IMR-90 (cell line): ENCODE measurements at regions not wholly inside any gene's neighbourhood (a gene's known extent, or its start where the extent isn't known, plus 50 kb on each side); places are given as distances from the start of the nearest gene placed in this dataset.

Source experiments
- ATAC-seq: fragments of 200-7000 bp; cut with Tn5 transposase; 2 replicates; pipeline ENCODE4 v1.9.1; 2020; ENCODE audit warnings: low read depth, mild to moderate bottlenecking, moderate library complexity
- BruUV-seq: library from RNA; stranded (reverse); fragments of 400-500 nt; replicated peaks from 2 replicates; lab custom pipeline; 2021; lab: Mats Ljungman, UMichigan
- CTCF ChIA-PET: fragments of 300-600 bp; formaldehyde crosslinking; extraction: SDS; loops from one replicate; lab custom pipeline; 2021; ENCODE audit warnings: antibody characterized with exemption; lab: Yijun Ruan, JAX
- POLR2A ChIA-PET: fragments of 300-600 bp; sonication (Branson Sonifier 250); formaldehyde crosslinking; loops from one replicate; lab custom pipeline; 2022; ENCODE audit warnings: antibody characterized with exemption; ENCODE audit not compliant: unreplicated experiment; lab: Charles Lee
- DNase-seq: peaks from one replicate; pipeline ENCODE4 v3.0.0; 2013
- H2AFZ ChIP-seq: replicated peaks from 2 replicates; pipeline ENCODE3; 2013; ENCODE audit warnings: low read length, mild to moderate bottlenecking; ENCODE audit not compliant: poor library complexity
- H2AK5ac ChIP-seq: 2 replicates; pipeline ENCODE4 v1.6.1; 2013; ENCODE audit warnings: low read depth, low read length, inconsistent platforms
- H2AK9ac ChIP-seq: replicated peaks from 2 replicates; pipeline ENCODE3; 2013; ENCODE audit warnings: mild to moderate bottlenecking, low read depth, low read length, moderate library complexity; ENCODE audit not compliant: poor library complexity
- H2BK120ac ChIP-seq: 2 replicates; pipeline ENCODE4 v1.6.1; 2013; ENCODE audit warnings: low read depth, low read length, inconsistent platforms
- H2BK15ac ChIP-seq: 3 replicates; pipeline ENCODE4 v1.6.1; 2013; ENCODE audit warnings: low read depth, low read length, inconsistent platforms
- H2BK20ac ChIP-seq: 2 replicates; pipeline ENCODE4 v1.6.1; 2013; ENCODE audit warnings: low read depth, mild to moderate bottlenecking, inconsistent platforms, low read length, moderate library complexity
- H2BK5ac ChIP-seq: 2 replicates; pipeline ENCODE4 v1.6.1; 2013; ENCODE audit warnings: mild to moderate bottlenecking, low read depth, low read length, inconsistent platforms; ENCODE audit not compliant: poor library complexity, severe bottlenecking
- H3K14ac ChIP-seq: replicated peaks from 2 replicates; pipeline ENCODE4 v1.6.1; 2013; ENCODE audit warnings: low read depth, low read length, inconsistent platforms
- H3K18ac ChIP-seq: 2 replicates; pipeline ENCODE4 v1.6.1; 2013; ENCODE audit warnings: low read depth, low read length, control low read depth
- H3K23ac ChIP-seq: 2 replicates; pipeline ENCODE4 v1.6.1; 2013; ENCODE audit warnings: low read depth, low read length, inconsistent platforms
- H3K27ac ChIP-seq: 2 replicates; pipeline ENCODE4 v1.5.1; 2013; ENCODE audit warnings: mild to moderate bottlenecking, control low read depth, low read length; ENCODE audit not compliant: insufficient read depth
- H3K27me3 ChIP-seq: 2 replicates; pipeline ENCODE4 v1.6.1; 2013; ENCODE audit warnings: low read length; ENCODE audit not compliant: control insufficient read depth, insufficient read depth
- H3K36me3 ChIP-seq: 2 replicates; pipeline ENCODE4 v1.6.1; 2013; ENCODE audit warnings: low read length, mixed read lengths; ENCODE audit not compliant: control insufficient read depth, insufficient read depth
- H3K4ac ChIP-seq: 2 replicates; pipeline ENCODE4 v1.6.1; 2013; ENCODE audit warnings: low read depth, low read length, inconsistent platforms
- H3K4me1 ChIP-seq: 2 replicates; pipeline ENCODE4 v1.6.1; 2013; ENCODE audit warnings: low read length, mixed read lengths; ENCODE audit not compliant: control insufficient read depth, insufficient read depth
- H3K4me2 ChIP-seq: 2 replicates; pipeline ENCODE4 v1.6.1; 2013; ENCODE audit warnings: low read depth, mild to moderate bottlenecking, control low read depth, low read length, moderate library complexity
- H3K4me3 ChIP-seq: 2 replicates; pipeline ENCODE4 v1.5.1; 2013; ENCODE audit warnings: low read depth, mild to moderate bottlenecking, control low read depth, low read length, moderate library complexity; ENCODE audit not compliant: insufficient read depth
- H3K56ac ChIP-seq: 2 replicates; pipeline ENCODE4 v1.6.1; 2013; ENCODE audit warnings: low read length, inconsistent platforms; ENCODE audit not compliant: insufficient read depth; ENCODE audit errors: extremely low read depth
- H3K79me1 ChIP-seq, 2 experiments: 2 replicates each; pipeline ENCODE4 v1.6.1; 2013; ENCODE audit warnings: low read length in 2 of 2, inconsistent platforms in 1 of 2, low read depth in 1 of 2
- H3K9ac ChIP-seq: 2 replicates; pipeline ENCODE4 v1.6.1; 2013; ENCODE audit warnings: low read depth, low read length, control low read depth
- H3K9me1 ChIP-seq: 2 replicates; pipeline ENCODE4 v1.6.1; 2013; ENCODE audit warnings: low read length, inconsistent platforms; ENCODE audit not compliant: insufficient read depth
- H3K9me3 ChIP-seq: 2 replicates; pipeline ENCODE4 v1.6.1; 2013; ENCODE audit warnings: low read length; ENCODE audit not compliant: control insufficient read depth, insufficient read depth
- H4K20me1 ChIP-seq: 2 replicates; pipeline ENCODE4 v1.6.1; 2013; ENCODE audit warnings: low read length, inconsistent platforms; ENCODE audit not compliant: insufficient read depth
- H4K5ac ChIP-seq: 2 replicates; pipeline ENCODE4 v1.6.1; 2013; ENCODE audit warnings: mild to moderate bottlenecking, low read depth, low read length, control low read depth
- H4K8ac ChIP-seq, 2 experiments: 2 replicates each; pipeline ENCODE4 v1.6.1; 2013; ENCODE audit warnings: low read depth in 2 of 2, low read length in 2 of 2, control low read depth in 1 of 2, inconsistent platforms in 1 of 2
- H4K91ac ChIP-seq: 2 replicates; pipeline ENCODE4 v1.6.1; 2013; ENCODE audit warnings: low read depth, low read length, inconsistent platforms; ENCODE audit not compliant: insufficient read depth
- CHD1 ChIP-seq: IDR thresholded peaks from 2 replicates; pipeline ENCODE4 v1.6.1; 2012; ENCODE audit warnings: low read depth, low read length, improper control_type of control experiment
- NFE2L2 ChIP-seq: fragments of 150-350 bp; IDR thresholded peaks from 2 replicates; pipeline ENCODE4 v1.6.1; 2016; ENCODE audit warnings: low read depth, mild to moderate bottlenecking, low read length
- WGBS, 2 experiments: methylation state at CpG; one replicate each; pipeline versions ENCODE4 v1.1.5 to v1.1.7; 2013; ENCODE audit warnings: missing lambda C conversion rate in 2 of 2; ENCODE audit not compliant: insufficient read length in 1 of 2; ENCODE audit errors: extremely low coverage in 2 of 2; 5-methylcytosine and 5-hydroxymethylcytosine counted together
- dilution Hi-C: fragments of 300-500 bp; cut with HindIII; formaldehyde crosslinking; loops from one replicate; pipeline ENCODE4 v1.14.3; 2018; ENCODE audit warnings: low sequenced_read_pairs; ENCODE audit not compliant: unreplicated experiment
- in situ Hi-C: fragments of 300-500 bp; cut with MboI; formaldehyde crosslinking; loops from 3 replicates; pipeline ENCODE4 v1.14.3; 2019; ENCODE audit warnings: low sequenced_read_pairs, inconsistent platforms, mixed read lengths
- intact Hi-C: fragments of 100-400 bp; cut with micrococcal nuclease; formaldehyde crosslinking; loops from 2 replicates; pipeline ENCODE4 v1.10.0; 2022

DNA sequence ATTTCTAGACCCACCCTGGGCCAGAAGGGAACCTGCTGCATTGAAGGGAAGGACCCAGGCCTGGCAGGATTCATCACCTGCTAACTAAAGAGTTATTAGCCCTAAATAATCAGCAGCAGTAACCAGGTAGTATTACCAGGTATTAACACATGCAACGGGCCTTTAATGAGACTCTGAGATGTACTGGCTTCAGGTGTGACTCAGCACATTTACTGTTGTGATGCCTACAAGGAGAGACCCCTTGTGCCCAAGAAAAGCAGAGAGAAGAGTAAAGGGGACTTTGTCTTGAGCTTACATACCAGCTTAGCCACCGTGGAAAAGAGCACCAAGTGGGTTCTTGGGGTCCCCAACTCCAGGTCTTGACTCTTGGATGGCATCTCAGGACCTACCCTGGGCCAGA is 243.1 kb upstream of the SLC39A10 start:
- Histone ChIP-seq H3K4me2 (no peak overlapping the region), H4K5ac (no peak overlapping the region), H3K56ac (no peak overlapping the region), H2BK120ac (peak overlapping the region; percentile 48; the same call in 1 of the 2 replicates), H2BK5ac (no peak overlapping the region), H4K91ac (no peak overlapping the region), H3K4me1 (no peaks in the 10 kb centered on the region), H3K79me1 (no peaks in the 10 kb centered on the region), H2AK9ac (no peak overlapping the region), H3K9me3 (no peaks in the 10 kb centered on the region), H2AK5ac (no peak overlapping the region), H3K23ac (no peak overlapping the region), H3K4me3 (no peak overlapping the region), H2AFZ (peak overlapping the region; percentile 51), H3K18ac (no peak overlapping the region), H3K9ac (no peak overlapping the region), H3K4ac (no peak overlapping the region), H2BK20ac (peak overlapping the region; percentile 14; the same call in 1 of the 2 replicates), H4K20me1 (no peaks in the 10 kb centered on the region), H2BK15ac (peak overlapping the region; percentile 83; the same call in 1 of the 3 replicates), H3K27me3 (no peaks in the 10 kb centered on the region), H3K36me3 (no peaks in the 10 kb centered on the region), H3K27ac (no peak overlapping the region), H3K14ac (no peak overlapping the region), H3K9me1 (0 out of 2 replicates have a peak, but pooled peaks cover 4% of the 10 kb centered on the region), H4K8ac (no peak overlapping the region)
- ChIA-PET POLR2A (no interaction called here), CTCF (no interaction called here)
- ATAC-seq (no peak), DNase-seq (no peak)
- TF ChIP-seq NFE2L2 (peak; percentile 85), CHD1 (no peak)
- 86% methylated on average over 1 of the region's 2 CpGs; no CpG with 5 or more reads in 1 of the 2 experiments for WGBS, 2 experiments
- no TSS peak for BruUV-seq
- intact Hi-C loops, result no loop called here
- dilution Hi-C loops, result no loop called here
- in situ Hi-C loops, result no loop called here
